GM13976 (cell line): ENCODE measurements at regions not wholly inside any gene's neighbourhood (a gene's known extent, or its start where the extent isn't known, plus 50 kb on each side); places are given as distances from the start of the nearest gene placed in this dataset.

Experiments
- DNase-seq: peaks from one replicate; pipeline ENCODE4 v3.0.0; 2012; ENCODE audit warnings: low spot score
- CTCF ChIP-seq: IDR thresholded peaks from 2 replicates; pipeline ENCODE4 v1.5.1; 2012; ENCODE audit warnings: borderline replicate concordance, mild to moderate bottlenecking; ENCODE audit not compliant: insufficient read depth; ENCODE audit errors: extremely low read depth, missing control alignments, control extremely low read depth
- in situ Hi-C: fragments of 300-500 bp; cut with MboI; formaldehyde crosslinking; loops from one replicate; pipeline ENCODE4 v1.12.0; 2022; ENCODE audit warnings: low sequenced_read_pairs, mixed read lengths, inconsistent platforms; ENCODE audit not compliant: unreplicated experiment

- in situ Hi-C loops, result no loop called here
- no peak for TF ChIP-seq CTCF
- DNase-seq, result no peak
Measured at GRCh38 chr2:220157312-220157711, 529.9 kb downstream of the SLC4A3 start.

- in situ Hi-C loops, result no loop called here
- TF ChIP-seq CTCF, result no peak
Measured at GRCh38 chr2:220159738-220160137, 532.3 kb downstream of the SLC4A3 start.

GRCh38 chr2:220162320-220162719 lies 534.9 kb downstream of the SLC4A3 start:
- no peak for TF ChIP-seq CTCF
- in situ Hi-C loops, result no loop called here
- DNase-seq, result no peak

More at GRCh38 chr2:220159738-220160137, 532.3 kb downstream of the SLC4A3 start:
- no peak for DNase-seq

- TF ChIP-seq CTCF, result no peak
- in situ Hi-C loops, result no loop called here
- no peak for DNase-seq
Measured at GRCh38 chr2:220163486-220163885, 536.1 kb downstream of the SLC4A3 start.

- in situ Hi-C loops, result no loop called here
- TF ChIP-seq CTCF, result no peak
- DNase-seq, result no peak
Measured at GRCh38 chr2:220165401-220165800, 538.0 kb downstream of the SLC4A3 start.

- DNase-seq, result no peak
- no peak for TF ChIP-seq CTCF
- in situ Hi-C loops, result no loop called here
Measured at GRCh38 chr2:220166616-220167015, 539.2 kb downstream of the SLC4A3 start.

GRCh38 chr2:220167956-220168355 lies 540.5 kb downstream of the SLC4A3 start:
- in situ Hi-C loops, result no loop called here
- TF ChIP-seq CTCF, result no peak
- no peak for DNase-seq
